Muscle layer of colon (tissue), 2 donors: ENCODE measurements at regions not wholly inside any gene's neighbourhood (a gene's known extent, or its start where the extent isn't known, plus 50 kb on each side); places are given as distances from the start of the nearest gene placed in this dataset.

ENCODE experiments used
- H3K27ac ChIP-seq: one replicate; pipeline ENCODE4 v1.7.0; 2013; ENCODE audit warnings: low read depth, mild to moderate bottlenecking, low read length, moderate library complexity
- H3K27me3 ChIP-seq, 2 donors: one replicate each; pipeline ENCODE4 v1.7.0; 2013; ENCODE audit warnings: low read length in 2 of 2, mild to moderate bottlenecking in 2 of 2; ENCODE audit not compliant: insufficient read depth in 2 of 2, control insufficient read depth in 1 of 2
- H3K36me3 ChIP-seq: one replicate; pipeline ENCODE4 v1.7.0; 2013; ENCODE audit warnings: mild to moderate bottlenecking, low read length; ENCODE audit not compliant: insufficient read depth
- H3K4me1 ChIP-seq: one replicate; pipeline ENCODE4 v1.7.0; 2013; ENCODE audit warnings: mild to moderate bottlenecking, low read length; ENCODE audit not compliant: insufficient read depth
- H3K4me3 ChIP-seq, 2 donors: one replicate each; pipeline ENCODE4 v1.7.0; 2013; ENCODE audit warnings: low read length in 2 of 2, low read depth in 1 of 2, mild to moderate bottlenecking in 1 of 2, moderate library complexity in 1 of 2
- H3K9ac ChIP-seq: one replicate; pipeline ENCODE4 v1.7.0; 2013; ENCODE audit warnings: low read length
- H3K9me3 ChIP-seq: one replicate; pipeline ENCODE4 v1.7.0; 2013; ENCODE audit warnings: mild to moderate bottlenecking, low read length
- donor health status: abdominal sarcoma.
- donor health status: Adenocarcinoma of cecum.

DNA sequence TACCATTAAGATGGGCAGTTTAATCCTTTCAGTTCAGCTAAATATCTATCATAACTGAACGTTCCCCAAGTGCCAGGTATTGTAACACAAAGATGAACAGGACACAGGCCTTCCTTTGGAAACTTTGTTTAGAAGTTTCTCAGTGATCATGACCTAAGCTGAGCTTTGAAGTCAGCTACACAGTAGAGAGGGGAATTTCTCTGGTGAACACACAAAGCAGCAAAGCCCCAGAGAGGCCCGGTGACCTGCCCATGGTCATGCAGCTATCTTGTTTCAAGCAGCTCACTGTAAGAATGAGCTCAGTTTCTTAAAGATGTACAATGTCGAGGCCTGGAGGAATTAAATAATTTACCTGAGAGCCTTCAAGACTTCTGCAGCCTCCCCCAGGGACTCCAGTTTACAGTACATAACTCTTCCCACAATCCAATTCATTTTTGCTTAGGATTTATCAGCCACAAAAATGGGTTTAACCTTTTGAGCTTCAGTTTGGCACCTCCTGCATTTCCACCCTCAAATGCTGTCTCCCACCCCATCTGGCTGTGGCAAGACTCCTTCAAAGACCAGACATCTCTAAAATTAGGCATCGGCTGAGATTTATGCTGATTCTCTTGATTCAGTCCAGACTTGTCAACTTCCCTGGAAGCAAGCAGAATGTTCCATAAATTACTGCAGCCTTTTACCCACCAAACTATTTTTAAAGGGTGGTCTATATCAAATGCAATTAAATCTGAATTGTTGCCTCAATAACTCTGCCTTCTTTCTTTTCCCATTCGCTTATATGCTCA, 325.6 kb downstream of the TXNL1 start:
- no peaks in the 10 kb centered on the region for H3K36me3 ChIP-seq
- H3K27ac ChIP-seq, result no peak overlapping the region
- H3K9ac ChIP-seq, result no peak overlapping the region
- no peak overlapping the region for H3K4me3 ChIP-seq
- H3K9me3 ChIP-seq, result no peaks in the 10 kb centered on the region
- H3K4me1 ChIP-seq, result no peaks in the 10 kb centered on the region
- no peaks in the 10 kb centered on the region for H3K27me3 ChIP-seq

- Histone ChIP-seq H3K27ac (no peak overlapping the region), H3K4me3 (no peak overlapping the region), H3K36me3 (no peaks in the 10 kb centered on the region), H3K27me3 (no peaks in the 10 kb centered on the region), H3K9me3 (no peaks in the 10 kb centered on the region), H3K4me1 (no peaks in the 10 kb centered on the region), H3K9ac (no peak overlapping the region)
These were observed 329.3 kb downstream of the TXNL1 start for GRCh38 chr18:56309104-56309503.

DNA sequence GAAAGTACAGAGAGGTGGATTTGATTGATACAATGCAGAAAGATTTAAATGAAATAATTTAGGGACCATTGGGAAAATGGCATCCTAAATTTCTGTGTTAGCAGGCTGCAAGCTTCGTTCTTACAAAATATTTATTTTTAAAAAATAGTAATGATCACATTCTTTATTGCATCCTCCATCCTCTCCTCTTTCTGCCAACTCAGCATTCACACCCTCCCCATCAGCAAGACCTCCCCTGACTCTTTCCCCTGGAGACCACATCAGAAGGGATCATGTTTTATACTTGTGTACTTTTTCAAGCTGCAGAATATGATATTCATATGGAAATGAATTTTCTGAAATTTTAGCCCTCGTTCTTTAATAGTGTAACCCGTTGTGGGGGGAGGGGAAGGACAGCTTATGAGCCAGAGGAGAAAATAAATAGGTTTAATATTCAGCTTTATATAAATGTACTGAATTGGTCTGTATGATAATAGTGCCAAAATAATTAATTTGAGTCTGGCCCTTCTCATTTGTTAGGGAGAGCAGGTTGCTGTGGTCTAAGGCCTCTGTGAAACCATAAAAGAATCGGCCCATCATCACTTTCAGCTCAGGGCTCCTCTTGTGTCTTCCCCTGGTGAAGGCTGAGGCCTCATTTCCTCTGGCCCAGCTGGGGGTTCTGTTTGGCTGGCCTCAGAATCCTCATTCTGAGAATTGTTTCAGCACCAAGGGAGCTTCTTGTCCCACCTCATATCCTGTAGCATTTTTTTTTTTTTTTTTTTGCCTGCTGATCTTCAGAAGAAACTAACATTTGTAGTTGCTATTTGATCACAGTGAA, 330.8 kb downstream of the TXNL1 start:
- H3K9ac ChIP-seq, result no peak overlapping the region
- no peak overlapping the region for H3K27ac ChIP-seq
- no peaks in the 10 kb centered on the region for H3K4me1 ChIP-seq
- no peaks in the 10 kb centered on the region for H3K36me3 ChIP-seq
- no peaks in the 10 kb centered on the region for H3K9me3 ChIP-seq
- H3K4me3 ChIP-seq, result no peak overlapping the region
- H3K27me3 ChIP-seq, result no peaks in the 10 kb centered on the region

DNA sequence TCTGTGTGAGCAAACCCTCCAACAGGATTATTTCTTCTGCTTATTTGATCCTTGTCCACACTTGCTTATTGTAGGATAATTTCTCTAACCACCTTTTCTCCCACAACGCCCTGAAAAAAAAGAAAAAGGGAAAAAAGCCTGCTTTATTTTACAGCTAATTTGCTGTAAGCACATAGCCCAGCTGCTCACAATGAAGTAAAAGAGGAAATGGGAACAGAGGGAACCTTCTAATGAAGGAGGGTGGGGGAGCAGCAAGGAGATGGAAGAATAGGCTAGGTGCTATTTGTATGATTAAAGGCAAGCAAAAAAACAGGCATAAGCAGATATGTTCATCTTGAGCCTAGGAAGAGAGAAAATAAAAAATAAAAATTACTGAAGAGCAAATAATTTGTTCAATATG, 331.6 kb downstream of the TXNL1 start:
- no peaks in the 10 kb centered on the region for H3K27me3 ChIP-seq
- H3K9me3 ChIP-seq, result no peaks in the 10 kb centered on the region
- H3K4me1 ChIP-seq, result no peaks in the 10 kb centered on the region
- H3K36me3 ChIP-seq, result no peaks in the 10 kb centered on the region
- H3K9ac ChIP-seq, result no peak overlapping the region
- H3K27ac ChIP-seq, result no peak overlapping the region
- H3K4me3 ChIP-seq, result no peak overlapping the region

GRCh38 chr18:56305583-56305982, 332.8 kb downstream of the TXNL1 start:
- Histone ChIP-seq H3K36me3 (no peaks in the 10 kb centered on the region), H3K9ac (no peak overlapping the region), H3K9me3 (no peaks in the 10 kb centered on the region), H3K27me3 (no peaks in the 10 kb centered on the region), H3K4me3 (no peak overlapping the region), H3K27ac (no peak overlapping the region), H3K4me1 (no peaks in the 10 kb centered on the region)

DNA sequence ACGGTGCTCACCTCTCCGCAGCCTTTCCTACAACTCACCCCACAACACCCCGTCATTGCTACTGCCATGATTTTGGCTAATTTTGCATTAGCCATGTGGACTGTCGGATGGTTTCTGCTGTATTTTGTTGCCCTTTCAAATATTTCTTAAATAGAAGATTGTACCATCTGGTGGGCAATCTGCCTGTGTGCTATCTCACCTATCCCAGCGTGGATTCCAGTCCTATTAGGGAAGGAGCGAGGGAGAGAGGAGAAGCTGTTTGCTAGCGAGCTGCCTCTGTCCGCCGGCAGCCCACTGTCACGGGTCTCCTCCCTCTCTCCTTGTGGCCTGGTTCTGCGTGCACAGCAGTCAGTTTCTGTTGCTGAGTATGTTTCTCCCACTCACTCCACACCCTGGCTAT, 336.2 kb downstream of the TXNL1 start:
- H3K9ac ChIP-seq, result no peak overlapping the region
- no peaks in the 10 kb centered on the region for H3K4me1 ChIP-seq
- H3K27ac ChIP-seq, result no peak overlapping the region
- no peaks in the 10 kb centered on the region for H3K36me3 ChIP-seq
- H3K27me3 ChIP-seq, result no peaks in the 10 kb centered on the region
- no peak overlapping the region for H3K4me3 ChIP-seq
- H3K9me3 ChIP-seq, result no peaks in the 10 kb centered on the region

DNA sequence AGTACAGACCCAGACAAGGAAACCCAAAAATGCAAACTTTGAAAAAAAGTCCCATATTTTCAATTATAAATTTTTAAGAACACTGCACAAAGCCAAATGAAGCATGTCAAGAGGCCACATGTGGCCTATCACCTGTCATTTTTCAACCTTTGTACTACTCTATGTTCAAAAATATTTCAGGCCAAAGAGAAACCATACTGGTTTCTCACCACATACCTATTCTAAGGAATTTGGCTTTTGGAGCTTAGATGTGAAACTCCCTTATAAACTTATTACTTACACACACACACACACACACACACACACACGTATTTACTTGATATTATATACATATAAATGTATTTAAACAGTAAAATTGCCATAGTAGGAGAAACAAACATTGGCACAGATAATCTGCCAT, 338.7 kb downstream of the TXNL1 start:
- H3K27me3 ChIP-seq, result no peaks in the 10 kb centered on the region
- no peak overlapping the region for H3K9ac ChIP-seq
- H3K4me3 ChIP-seq, result no peak overlapping the region
- H3K27ac ChIP-seq, result no peak overlapping the region
- H3K36me3 ChIP-seq, result no peaks in the 10 kb centered on the region
- H3K9me3 ChIP-seq, result no peaks in the 10 kb centered on the region
- H3K4me1 ChIP-seq, result no peaks in the 10 kb centered on the region

GRCh38 chr18:56298935-56299334, 339.5 kb downstream of the TXNL1 start:
- no peak overlapping the region for H3K27ac ChIP-seq

DNA sequence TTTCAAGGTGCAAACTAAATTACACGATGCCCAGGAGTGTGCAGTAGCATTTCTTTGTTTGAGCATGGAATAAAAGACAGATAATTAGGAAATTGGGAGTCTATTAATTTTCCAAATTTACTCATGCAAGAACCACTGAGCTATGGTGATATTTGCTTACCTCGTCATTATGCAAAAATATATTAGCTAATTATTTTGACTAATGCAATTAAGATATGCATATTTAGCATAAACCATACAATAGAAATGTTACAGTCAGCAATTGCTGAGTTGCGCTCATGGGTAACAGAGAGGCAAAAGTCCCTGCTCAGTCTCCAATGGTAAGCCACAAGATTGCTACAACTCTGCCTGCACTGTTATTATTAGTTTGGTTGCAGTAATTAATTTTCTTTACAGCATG, 342.0 kb downstream of the TXNL1 start:
- Histone ChIP-seq H3K36me3 (no peaks in the 10 kb centered on the region), H3K4me3 (no peak overlapping the region), H3K27ac (no peak overlapping the region), H3K27me3 (no peaks in the 10 kb centered on the region), H3K9me3 (no peaks in the 10 kb centered on the region), H3K4me1 (no peaks in the 10 kb centered on the region), H3K9ac (no peak overlapping the region)

More at GRCh38 chr18:56298935-56299334, 339.5 kb downstream of the TXNL1 start:
- Histone ChIP-seq H3K9me3 (no peaks in the 10 kb centered on the region), H3K36me3 (no peaks in the 10 kb centered on the region), H3K4me1 (no peaks in the 10 kb centered on the region), H3K27me3 (no peaks in the 10 kb centered on the region), H3K9ac (no peak overlapping the region), H3K4me3 (no peak overlapping the region)

DNA sequence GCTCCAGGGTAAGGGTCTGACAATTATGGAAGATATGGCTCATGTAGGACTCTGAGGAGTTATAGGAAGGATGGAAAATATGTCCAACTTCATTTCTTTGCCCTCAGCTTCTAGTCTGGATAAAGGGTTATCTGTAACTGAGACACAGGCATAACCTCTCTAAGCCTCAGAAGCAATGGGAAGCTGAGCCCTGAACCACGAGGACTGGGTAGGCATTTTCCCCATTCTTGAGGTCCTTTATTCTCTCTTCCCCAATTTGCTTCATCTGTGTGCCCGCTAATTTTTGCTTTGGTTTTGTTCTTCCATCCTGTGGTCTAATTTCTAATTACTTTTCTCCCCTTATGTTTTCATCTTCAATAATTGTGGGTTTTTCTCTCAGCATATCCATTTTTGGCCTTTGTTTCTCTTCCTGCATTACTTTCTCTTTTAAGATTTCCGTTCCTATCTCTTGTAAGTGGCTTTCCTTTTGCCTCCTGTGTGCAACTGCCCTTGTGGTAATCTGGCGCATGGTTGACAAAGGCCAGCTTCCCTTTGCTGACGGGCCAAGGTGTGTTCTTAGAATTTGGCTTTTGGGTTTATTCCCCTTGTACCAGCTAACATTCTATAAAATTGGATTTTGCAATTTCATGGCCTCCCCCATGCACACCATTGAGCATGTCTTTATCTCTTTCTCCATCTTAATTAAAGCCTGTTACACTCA, 343.8 kb downstream of the TXNL1 start:
- Histone ChIP-seq H3K27me3 (no peaks in the 10 kb centered on the region), H3K4me3 (no peak overlapping the region), H3K9ac (no peak overlapping the region), H3K36me3 (no peaks in the 10 kb centered on the region), H3K4me1 (peaks cover 4% of the 10 kb centered on the region), H3K27ac (no peak overlapping the region), H3K9me3 (no peaks in the 10 kb centered on the region)

GRCh38 chr18:56291294-56291693, 347.1 kb downstream of the TXNL1 start:
- Histone ChIP-seq H3K36me3 (no peaks in the 10 kb centered on the region), H3K9ac (no peak overlapping the region), H3K27ac (no peak overlapping the region), H3K4me3 (no peak overlapping the region), H3K9me3 (no peaks in the 10 kb centered on the region), H3K4me1 (peaks cover 4% of the 10 kb centered on the region), H3K27me3 (no peaks in the 10 kb centered on the region)
